HG02981 (cell line): ENCODE measurements at regions not wholly inside any gene's neighbourhood (a gene's known extent, or its start where the extent isn't known, plus 50 kb on each side); places are given as distances from the start of the nearest gene placed in this dataset.

ENCODE experiments used
- ATAC-seq: cut with Tn5 transposase; IDR thresholded peaks from one replicate; pipeline ENCODE4 v1.9.1; 2021; ENCODE audit warnings: mild to moderate bottlenecking, moderate library complexity; ENCODE audit not compliant: unreplicated experiment

- ATAC-seq, result no peak
Measured at GRCh38 chr7:116445447-116446211, 53.9 kb upstream of the CAV2 start.

GRCh38 chr7:116446212-116446855 lies 53.2 kb upstream of the CAV2 start:
- ATAC-seq, result no peak

GRCh38 chr7:116447436-116447835 lies 52.1 kb upstream of the CAV2 start:
- no peak for ATAC-seq

DNA sequence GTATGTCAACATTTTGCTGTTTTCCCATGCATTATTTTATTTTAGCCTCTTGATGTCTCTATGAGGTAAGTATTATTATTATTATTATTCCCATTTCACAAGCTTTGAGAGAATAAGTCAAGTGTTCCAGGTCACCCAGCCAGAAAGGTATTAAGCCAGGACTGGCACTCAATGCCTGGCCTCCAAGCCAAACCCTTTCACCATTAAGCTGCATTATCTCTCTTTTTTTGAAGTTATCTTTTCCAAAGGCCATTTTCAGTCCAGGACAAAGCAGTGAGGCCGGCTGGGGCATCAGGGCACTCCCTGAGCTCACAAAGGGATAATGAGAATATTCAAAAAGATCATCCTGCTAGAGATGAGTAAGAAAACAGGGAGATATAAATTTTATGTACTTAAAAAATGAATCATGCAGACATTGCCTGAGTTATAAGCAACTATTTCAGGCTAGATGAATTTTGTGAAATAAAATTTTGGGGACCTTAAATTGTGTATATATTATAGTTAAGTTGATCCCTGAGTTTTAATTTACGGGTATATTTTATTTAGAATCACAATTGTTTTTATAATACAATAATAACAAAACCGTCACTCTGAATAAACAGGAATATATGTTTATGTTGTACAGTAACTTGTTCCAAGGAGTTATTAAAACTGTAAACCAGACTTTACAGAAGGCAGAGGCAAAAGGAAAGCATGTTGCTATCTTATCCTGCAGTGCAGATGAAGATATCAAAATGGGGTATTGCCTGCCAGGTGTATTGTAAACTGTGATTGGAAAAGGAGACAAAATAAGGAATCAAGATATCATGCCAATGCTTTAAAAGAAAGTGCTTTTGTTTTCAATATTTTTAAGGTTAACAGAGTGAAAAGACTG lies 51.3 kb upstream of the CAV2 start:
- ATAC-seq, result no peak

- no peak for ATAC-seq
Measured at GRCh38 chr7:116449441-116449840, 50.1 kb upstream of the CAV2 start.
